ENCODE measurements at regions not wholly inside any gene's neighbourhood (a gene's known extent, or its start where the extent isn't known, plus 50 kb on each side); places are given as distances from the start of the nearest gene placed in this dataset.

- H3K4me1 ChIP-seq (ENCODE audit: insufficient read depth) = peaks cover 8% of the 10 kb centered on the region
- no peak overlapping the region for H3K4me2 ChIP-seq
- no peak overlapping the region for H2AFZ ChIP-seq
- H3K36me3 ChIP-seq (replicated peaks; ENCODE audit: insufficient read depth, low read depth) = no peaks in the 10 kb centered on the region
- no peaks in the 10 kb centered on the region for H3K9me3 ChIP-seq (ENCODE audit: low read depth)
- TF ChIP-seq CTCF (IDR thresholded peaks at IDR 0.05; ENCODE audit: poor library complexity) = no peak
- TF ChIP-seq EZH2phosphoT487 (IDR thresholded peaks at IDR 0.05; ENCODE audit: low read depth, severe bottlenecking, unreplicated experiment) = no peak
- TF ChIP-seq EZH2 (IDR thresholded peaks at IDR 0.05; ENCODE audit: borderline replicate concordance) = no peak
- 42% methylated on average over 2 of the region's 2 CpGs for WGBS (ENCODE audit: low lambda C conversion rate, missing lambda C conversion rate)
- H3K27me3 ChIP-seq = no peaks in the 10 kb centered on the region
- H3K4me3 ChIP-seq = no peak overlapping the region
- no peaks in the 10 kb centered on the region for H3K9me2 ChIP-seq (replicated peaks; ENCODE audit: insufficient read depth)
- no peaks in the 10 kb centered on the region for H3K79me2 ChIP-seq
- peak; percentile 60 for DNase-seq (ENCODE audit: low spot score)
- peak overlapping the region; percentile 72 for H3K27ac ChIP-seq
- H4K20me1 ChIP-seq (ENCODE audit: insufficient read depth, poor library complexity, severe bottlenecking) = no peaks in the 10 kb centered on the region
Observed at GRCh38 chr7:125934539-125934938, 1004.9 kb upstream of the POT1 start.

GRCh38 chr7:125930848-125931247 is 1001.2 kb upstream of the POT1 start:
- WGBS (ENCODE audit: low lambda C conversion rate, missing lambda C conversion rate) = 92% methylated on average over 1 of the region's 1 CpG
- TF ChIP-seq EZH2 (IDR thresholded peaks at IDR 0.05; ENCODE audit: borderline replicate concordance) (no peak), CTCF (IDR thresholded peaks at IDR 0.05; ENCODE audit: poor library complexity) (no peak), EZH2phosphoT487 (IDR thresholded peaks at IDR 0.05; ENCODE audit: low read depth, severe bottlenecking, unreplicated experiment) (no peak)
- no peak overlapping the region for H3K27ac ChIP-seq
- H3K9me2 ChIP-seq (replicated peaks; ENCODE audit: insufficient read depth) = no peaks in the 10 kb centered on the region
- no peaks in the 10 kb centered on the region for H3K79me2 ChIP-seq
- H4K20me1 ChIP-seq (ENCODE audit: insufficient read depth, poor library complexity, severe bottlenecking) = no peaks in the 10 kb centered on the region
- DNase-seq (ENCODE audit: low spot score) = no peak
- no peak overlapping the region for H3K4me2 ChIP-seq
- H3K4me1 ChIP-seq (ENCODE audit: insufficient read depth) = peaks cover 8% of the 10 kb centered on the region
- no peaks in the 10 kb centered on the region for H3K27me3 ChIP-seq
- H3K36me3 ChIP-seq (replicated peaks; ENCODE audit: insufficient read depth, low read depth) = no peaks in the 10 kb centered on the region
- no peak overlapping the region for H3K4me3 ChIP-seq
- no peaks in the 10 kb centered on the region for H3K9me3 ChIP-seq (ENCODE audit: low read depth)
- no peak overlapping the region for H2AFZ ChIP-seq

- Histone ChIP-seq H3K36me3 (replicated peaks; ENCODE audit: insufficient read depth, low read depth) (no peaks in the 10 kb centered on the region), H3K79me2 (no peaks in the 10 kb centered on the region), H3K27ac (no peak overlapping the region), H3K4me1 (ENCODE audit: insufficient read depth) (no peaks in the 10 kb centered on the region), H3K9me2 (replicated peaks; ENCODE audit: insufficient read depth) (no peaks in the 10 kb centered on the region), H4K20me1 (ENCODE audit: insufficient read depth, poor library complexity, severe bottlenecking) (no peaks in the 10 kb centered on the region), H3K9me3 (ENCODE audit: low read depth) (no peaks in the 10 kb centered on the region), H3K4me3 (no peak overlapping the region), H3K4me2 (peak overlapping the region; percentile 10), H2AFZ (no peak overlapping the region), H3K27me3 (no peaks in the 10 kb centered on the region)
- no peak for TF ChIP-seq EZH2phosphoT487 (IDR thresholded peaks at IDR 0.05; ENCODE audit: low read depth, severe bottlenecking, unreplicated experiment)
- TF ChIP-seq EZH2 (IDR thresholded peaks at IDR 0.05; ENCODE audit: borderline replicate concordance) = no peak
- TF ChIP-seq CTCF (IDR thresholded peaks at IDR 0.05; ENCODE audit: poor library complexity) = no peak
- DNase-seq (ENCODE audit: low spot score) = no peak
- 45% methylated on average over 4 of the region's 4 CpGs for WGBS (ENCODE audit: low lambda C conversion rate, missing lambda C conversion rate)
Observed at GRCh38 chr7:125927556-125927955, 997.9 kb upstream of the POT1 start.

GRCh38 chr7:125926621-125927020 is 997.0 kb upstream of the POT1 start:
- no peaks in the 10 kb centered on the region for H3K36me3 ChIP-seq (replicated peaks; ENCODE audit: insufficient read depth, low read depth)
- no peak for DNase-seq (ENCODE audit: low spot score)
- TF ChIP-seq CTCF (IDR thresholded peaks at IDR 0.05; ENCODE audit: poor library complexity) = no peak
- TF ChIP-seq EZH2phosphoT487 (IDR thresholded peaks at IDR 0.05; ENCODE audit: low read depth, severe bottlenecking, unreplicated experiment) = no peak
- TF ChIP-seq EZH2 (IDR thresholded peaks at IDR 0.05; ENCODE audit: borderline replicate concordance) = no peak
- H3K4me3 ChIP-seq = no peak overlapping the region
- H2AFZ ChIP-seq = no peak overlapping the region
- H3K4me1 ChIP-seq (ENCODE audit: insufficient read depth) = no peaks in the 10 kb centered on the region
- no peaks in the 10 kb centered on the region for H3K9me2 ChIP-seq (replicated peaks; ENCODE audit: insufficient read depth)
- H3K79me2 ChIP-seq = no peaks in the 10 kb centered on the region
- no peaks in the 10 kb centered on the region for H4K20me1 ChIP-seq (ENCODE audit: insufficient read depth, poor library complexity, severe bottlenecking)
- no peaks in the 10 kb centered on the region for H3K27me3 ChIP-seq
- 26% methylated on average over 1 of the region's 1 CpG for WGBS (ENCODE audit: low lambda C conversion rate, missing lambda C conversion rate)
- no peak overlapping the region for H3K27ac ChIP-seq
- peak overlapping the region; percentile 14 for H3K4me2 ChIP-seq
- no peaks in the 10 kb centered on the region for H3K9me3 ChIP-seq (ENCODE audit: low read depth)

All from hepatocyte (in vitro differentiated cells).